GM21447 (cell line): ENCODE measurements at regions not wholly inside any gene's neighbourhood (a gene's known extent, or its start where the extent isn't known, plus 50 kb on each side); places are given as distances from the start of the nearest gene placed in this dataset.

Source experiments
- ATAC-seq: cut with Tn5 transposase; IDR thresholded peaks from one replicate; pipeline ENCODE4 v1.9.1; 2021; ENCODE audit not compliant: unreplicated experiment

DNA sequence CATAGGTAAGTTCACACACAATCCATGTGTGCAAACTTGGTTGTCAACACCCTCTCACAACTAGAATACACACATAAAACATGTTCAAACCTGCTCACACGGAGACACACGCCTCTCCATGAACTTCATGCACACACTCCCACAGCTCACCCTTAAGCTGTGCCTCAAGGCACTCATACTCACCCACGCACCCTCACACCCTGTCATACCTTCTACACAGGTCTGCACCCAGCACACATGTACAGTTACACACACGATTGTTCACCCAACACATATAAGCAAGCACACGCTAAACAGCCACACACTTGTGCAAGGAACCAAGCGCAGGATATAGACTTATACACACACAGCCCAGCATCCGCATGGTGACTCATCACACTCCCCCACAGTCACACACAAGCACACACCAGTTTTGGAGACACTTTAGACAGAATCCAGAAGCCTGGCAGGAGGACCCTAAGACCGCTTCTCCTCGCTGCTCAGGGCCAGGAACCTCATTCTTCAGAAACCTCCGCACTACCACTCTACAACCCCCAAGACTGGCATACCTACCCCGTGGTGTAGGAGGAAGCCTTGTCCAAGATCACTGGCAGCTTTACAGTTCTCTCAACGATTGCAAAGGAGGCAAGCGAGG, 58.7 kb upstream of the ZC3H12A start:
- no peak for ATAC-seq

DNA sequence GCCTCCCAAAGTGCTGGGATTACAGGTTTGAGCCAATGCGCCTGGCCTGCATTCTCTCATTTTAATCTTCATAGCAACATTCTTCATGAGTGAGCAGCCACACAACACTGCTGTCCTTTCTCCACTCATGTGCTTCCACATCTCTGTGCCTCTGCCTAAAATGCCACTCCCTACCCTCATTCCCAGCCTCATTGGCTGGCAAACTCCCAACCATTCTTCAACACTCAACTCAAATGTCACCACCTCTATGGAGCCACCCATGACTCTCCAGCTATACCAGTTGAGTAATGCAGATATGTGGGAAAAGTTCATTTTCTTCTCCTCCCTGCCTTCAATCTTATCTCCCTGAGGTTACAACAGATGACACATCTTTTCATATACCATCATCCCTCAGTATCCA, 53.9 kb upstream of the ZC3H12A start:
- ATAC-seq: no peak

DNA sequence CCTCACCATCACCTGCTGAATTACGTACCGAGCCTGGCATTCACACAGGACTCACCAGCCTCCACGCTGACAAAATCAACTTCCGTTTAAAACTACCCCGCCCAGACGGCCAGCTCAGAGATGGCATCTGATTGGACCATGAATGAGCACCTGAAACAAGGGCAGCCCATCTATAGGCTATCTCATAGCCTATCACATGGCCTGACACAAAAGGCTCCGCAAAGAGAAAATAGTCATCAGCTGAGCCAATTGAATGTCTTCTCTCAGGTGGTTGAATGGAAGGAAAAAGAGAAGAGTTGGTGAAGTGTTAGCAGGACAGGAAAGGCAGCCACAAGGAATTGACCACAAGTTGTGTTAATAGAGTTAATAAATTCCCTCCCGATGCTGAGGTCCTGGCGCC, 50.6 kb upstream of the ZC3H12A start:
- no peak for ATAC-seq

DNA sequence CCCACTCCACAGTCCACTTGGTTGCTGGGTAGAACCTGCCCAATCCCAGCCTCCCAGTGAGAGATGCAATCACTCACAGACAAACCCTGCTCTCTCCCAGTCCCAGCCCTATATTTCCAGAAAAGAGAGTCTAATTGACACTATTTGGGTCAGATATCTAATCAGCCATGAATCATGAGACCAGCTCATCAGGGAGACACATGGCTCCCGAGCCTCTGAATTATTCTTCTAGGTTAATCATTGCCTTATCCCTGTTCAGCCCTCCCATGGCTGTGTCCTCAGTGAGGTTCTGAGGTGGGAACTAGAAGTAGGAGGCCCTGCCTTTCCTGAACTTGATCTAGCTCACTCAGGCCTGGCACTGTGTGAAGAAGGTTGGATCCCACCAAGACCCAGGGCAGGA, 49.9 kb upstream of the ZC3H12A start:
- no peak for ATAC-seq
